ENCODE measurements at regions not wholly inside any gene's neighbourhood (a gene's known extent, or its start where the extent isn't known, plus 50 kb on each side); places are given as distances from the start of the nearest gene placed in this dataset.

DNA sequence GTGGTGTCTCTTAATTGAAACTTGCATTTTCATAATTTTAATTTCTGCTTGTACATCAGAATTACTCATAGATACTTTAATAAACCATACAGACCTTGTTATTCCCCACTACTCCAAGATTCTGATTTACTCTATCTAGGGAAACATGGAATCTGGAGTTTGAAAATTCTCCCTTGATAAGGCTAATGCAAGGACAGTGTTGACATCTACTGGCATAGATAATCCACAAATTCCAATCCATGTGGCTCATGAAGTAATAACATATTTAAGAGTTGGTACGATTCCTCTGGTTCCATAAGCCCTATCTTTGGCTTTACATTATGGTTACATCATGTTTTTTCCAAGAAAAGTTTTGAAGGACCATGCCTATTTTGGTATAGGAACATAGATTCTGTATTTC, 759.2 kb downstream of the TLR4 start:
- Histone ChIP-seq H3K4me3 (no peak overlapping the region), H3K9me3 (no peaks in the 10 kb centered on the region), H3K27ac (no peak overlapping the region), H3K36me3 (no peaks in the 10 kb centered on the region), H3K27me3 (no peaks in the 10 kb centered on the region), H3K4me1 (no peaks in the 10 kb centered on the region)
- no peak for TF ChIP-seq POLR2A (IDR thresholded peaks at IDR 0.05)
- TF ChIP-seq POLR2AphosphoS5 (IDR thresholded peaks at IDR 0.05), result no peak
- TF ChIP-seq EP300 (IDR thresholded peaks at IDR 0.05), result no peak
- TF ChIP-seq, protein P1, sequence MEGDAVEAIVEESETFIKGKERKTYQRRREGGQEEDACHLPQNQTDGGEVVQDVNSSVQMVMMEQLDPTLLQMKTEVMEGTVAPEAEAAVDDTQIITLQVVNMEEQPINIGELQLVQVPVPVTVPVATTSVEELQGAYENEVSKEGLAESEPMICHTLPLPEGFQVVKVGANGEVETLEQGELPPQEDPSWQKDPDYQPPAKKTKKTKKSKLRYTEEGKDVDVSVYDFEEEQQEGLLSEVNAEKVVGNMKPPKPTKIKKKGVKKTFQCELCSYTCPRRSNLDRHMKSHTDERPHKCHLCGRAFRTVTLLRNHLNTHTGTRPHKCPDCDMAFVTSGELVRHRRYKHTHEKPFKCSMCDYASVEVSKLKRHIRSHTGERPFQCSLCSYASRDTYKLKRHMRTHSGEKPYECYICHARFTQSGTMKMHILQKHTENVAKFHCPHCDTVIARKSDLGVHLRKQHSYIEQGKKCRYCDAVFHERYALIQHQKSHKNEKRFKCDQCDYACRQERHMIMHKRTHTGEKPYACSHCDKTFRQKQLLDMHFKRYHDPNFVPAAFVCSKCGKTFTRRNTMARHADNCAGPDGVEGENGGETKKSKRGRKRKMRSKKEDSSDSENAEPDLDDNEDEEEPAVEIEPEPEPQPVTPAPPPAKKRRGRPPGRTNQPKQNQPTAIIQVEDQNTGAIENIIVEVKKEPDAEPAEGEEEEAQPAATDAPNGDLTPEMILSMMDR (IDR thresholded peaks at IDR 0.05), result no peak
- 57 to 78% methylated on average over 1 of the region's 1 CpG for WGBS, 2 donors (ENCODE audit: low coverage in 1 of 2)
- ATAC-seq, result no peak

DNA sequence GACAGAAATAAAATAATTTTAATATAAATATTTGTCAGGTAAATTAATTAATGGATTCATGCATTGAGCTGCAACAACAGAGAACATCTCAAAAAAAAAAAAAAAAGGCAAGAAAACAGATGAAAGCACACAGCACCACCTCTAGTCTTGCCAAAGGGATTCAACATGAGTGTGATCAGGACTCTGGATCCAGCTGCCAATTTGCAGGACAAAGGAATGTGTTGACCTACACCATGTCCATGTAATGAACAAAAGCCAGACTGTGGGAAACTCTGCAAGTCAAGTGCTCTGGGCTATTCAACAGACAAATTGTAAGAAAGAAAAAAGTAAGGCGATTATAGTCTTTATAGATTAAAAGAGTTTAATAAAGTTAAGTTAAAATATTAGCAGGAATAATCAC, 769.3 kb downstream of the TLR4 start:
- Histone ChIP-seq H3K36me3 (no peaks in the 10 kb centered on the region), H3K4me3 (no peak overlapping the region), H3K9me3 (no peaks in the 10 kb centered on the region), H3K27ac (no peak overlapping the region), H3K27me3 (no peaks in the 10 kb centered on the region), H3K4me1 (no peaks in the 10 kb centered on the region)
- ATAC-seq, result no peak
- TF ChIP-seq POLR2A (IDR thresholded peaks at IDR 0.05) (no peak), EP300 (IDR thresholded peaks at IDR 0.05) (no peak), POLR2AphosphoS5 (IDR thresholded peaks at IDR 0.05) (no peak)
- TF ChIP-seq, protein P1 (IDR thresholded peaks at IDR 0.05), result no peak
- 58% methylated on average over 1 of the region's 1 CpG; no CpG with 5 or more reads in 1 of the 2 donors for WGBS, 2 donors (ENCODE audit: low coverage in 1 of 2)

DNA sequence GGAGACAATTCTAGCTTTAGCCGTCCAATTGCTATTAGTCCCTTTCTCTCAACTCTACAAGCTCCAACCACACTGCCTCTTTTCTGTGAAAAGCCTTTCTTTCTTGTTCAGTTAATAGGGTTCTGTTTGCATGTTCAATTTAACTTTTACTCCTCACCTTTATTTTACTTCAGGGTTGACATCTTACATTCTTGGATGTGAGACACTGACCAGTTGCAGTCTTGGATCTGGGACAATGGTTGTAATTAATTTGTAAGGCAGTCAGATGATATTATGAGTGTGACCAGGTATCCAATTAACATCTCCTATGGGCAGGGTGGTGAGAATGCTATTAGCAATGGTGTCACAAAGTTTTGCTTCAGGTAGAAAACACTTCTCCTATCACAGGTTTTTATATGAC, 774.5 kb downstream of the TLR4 start:
- Histone ChIP-seq H3K27ac (no peak overlapping the region), H3K4me1 (no peaks in the 10 kb centered on the region), H3K9me3 (no peaks in the 10 kb centered on the region), H3K36me3 (no peaks in the 10 kb centered on the region), H3K4me3 (no peak overlapping the region), H3K27me3 (no peaks in the 10 kb centered on the region)
- TF ChIP-seq, protein P1 (IDR thresholded peaks at IDR 0.05), result no peak
- TF ChIP-seq POLR2AphosphoS5 (IDR thresholded peaks at IDR 0.05) (no peak), POLR2A (IDR thresholded peaks at IDR 0.05) (no peak), EP300 (IDR thresholded peaks at IDR 0.05) (no peak)
- ATAC-seq, result no peak
- 83 to 100% methylated on average over 1 of the region's 1 CpG for WGBS, 2 donors (ENCODE audit: low coverage in 1 of 2)

DNA sequence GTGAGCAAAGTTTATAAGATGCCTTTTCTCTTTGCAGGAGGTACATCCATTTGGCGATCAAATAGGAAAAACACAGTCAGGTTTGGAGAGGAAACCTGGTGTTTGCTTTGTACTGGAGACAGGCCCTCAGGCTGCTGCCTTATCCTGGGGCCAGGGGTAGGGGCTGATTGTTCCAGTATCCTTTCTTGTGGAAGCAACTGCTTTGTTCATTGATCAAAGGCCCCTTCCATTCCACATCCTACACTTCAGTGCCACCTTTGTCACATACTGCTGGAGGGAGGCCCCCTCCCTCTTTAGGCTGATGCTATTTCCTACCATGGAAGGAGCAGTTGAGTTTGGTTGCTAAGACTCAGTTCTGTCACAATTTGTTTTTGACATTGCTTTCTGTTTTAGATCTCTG, 778.1 kb downstream of the TLR4 start:
- Histone ChIP-seq H3K36me3 (no peaks in the 10 kb centered on the region), H3K27ac (no peak overlapping the region), H3K4me1 (no peaks in the 10 kb centered on the region), H3K9me3 (no peaks in the 10 kb centered on the region), H3K27me3 (no peaks in the 10 kb centered on the region), H3K4me3 (no peak overlapping the region)
- WGBS, 2 donors (ENCODE audit: low coverage in 1 of 2), result 83 to 91% methylated on average over 1 of the region's 1 CpG
- no peak for ATAC-seq
- no peak for TF ChIP-seq POLR2A (IDR thresholded peaks at IDR 0.05)
- TF ChIP-seq EP300 (IDR thresholded peaks at IDR 0.05), result no peak
- TF ChIP-seq POLR2AphosphoS5 (IDR thresholded peaks at IDR 0.05), result no peak
- TF ChIP-seq, protein P1 (IDR thresholded peaks at IDR 0.05), result no peak

DNA sequence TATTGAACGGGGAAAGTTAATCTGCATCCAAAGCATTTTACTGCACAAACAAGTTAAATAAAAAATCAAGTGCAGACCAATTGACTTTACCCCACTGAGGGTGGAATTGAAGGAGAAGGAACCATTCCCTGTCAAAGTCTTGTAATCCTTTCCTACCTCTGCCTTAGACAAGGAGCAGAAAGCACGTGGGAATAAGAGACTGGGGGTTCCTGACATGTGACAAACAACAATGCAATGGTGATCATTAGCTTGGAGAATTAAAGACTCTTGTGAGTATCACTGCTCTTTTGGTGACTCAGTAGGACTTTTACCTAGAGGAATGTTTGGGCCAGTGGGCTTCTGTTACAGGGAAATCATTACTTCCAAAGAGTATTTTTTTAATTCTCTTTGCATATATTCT, 779.5 kb downstream of the TLR4 start:
- WGBS, 2 donors (ENCODE audit: low coverage in 1 of 2), result 40 to 44% methylated on average over 2 of the region's 2 CpGs
- ATAC-seq, result no peak
- Histone ChIP-seq H3K9me3 (no peaks in the 10 kb centered on the region), H3K4me1 (no peaks in the 10 kb centered on the region), H3K27me3 (no peaks in the 10 kb centered on the region), H3K36me3 (no peaks in the 10 kb centered on the region), H3K4me3 (no peak overlapping the region), H3K27ac (no peak overlapping the region)
- no peak for TF ChIP-seq POLR2A (IDR thresholded peaks at IDR 0.05)
- TF ChIP-seq, protein P1 (IDR thresholded peaks at IDR 0.05), result no peak
- TF ChIP-seq POLR2AphosphoS5 (IDR thresholded peaks at IDR 0.05), result no peak
- TF ChIP-seq EP300 (IDR thresholded peaks at IDR 0.05), result no peak
